Right ventricle myocardium inferior (tissue), 1 donor: ENCODE measurements at regions not wholly inside any gene's neighbourhood (a gene's known extent, or its start where the extent isn't known, plus 50 kb on each side); places are given as distances from the start of the nearest gene placed in this dataset.

Experiments used
- ATAC-seq: fragments of 200-7000 bp; cut with Tn5 transposase; one replicate; pipeline ENCODE4 v1.9.1; 2020; ENCODE audit warnings: mild to moderate bottlenecking, moderate library complexity
- DNase-seq: peaks from one replicate; pipeline ENCODE4 v3.0.0; 2021; ENCODE audit errors: missing footprints
- intact Hi-C: fragments of 100-400 bp; cut with DNase I; formaldehyde crosslinking; loops from one replicate; pipeline ENCODE4 v1.11.0; 2022
- donor health status: DM: no; HTN: yes; CAD: no; lungs with severe emphysema.

DNA sequence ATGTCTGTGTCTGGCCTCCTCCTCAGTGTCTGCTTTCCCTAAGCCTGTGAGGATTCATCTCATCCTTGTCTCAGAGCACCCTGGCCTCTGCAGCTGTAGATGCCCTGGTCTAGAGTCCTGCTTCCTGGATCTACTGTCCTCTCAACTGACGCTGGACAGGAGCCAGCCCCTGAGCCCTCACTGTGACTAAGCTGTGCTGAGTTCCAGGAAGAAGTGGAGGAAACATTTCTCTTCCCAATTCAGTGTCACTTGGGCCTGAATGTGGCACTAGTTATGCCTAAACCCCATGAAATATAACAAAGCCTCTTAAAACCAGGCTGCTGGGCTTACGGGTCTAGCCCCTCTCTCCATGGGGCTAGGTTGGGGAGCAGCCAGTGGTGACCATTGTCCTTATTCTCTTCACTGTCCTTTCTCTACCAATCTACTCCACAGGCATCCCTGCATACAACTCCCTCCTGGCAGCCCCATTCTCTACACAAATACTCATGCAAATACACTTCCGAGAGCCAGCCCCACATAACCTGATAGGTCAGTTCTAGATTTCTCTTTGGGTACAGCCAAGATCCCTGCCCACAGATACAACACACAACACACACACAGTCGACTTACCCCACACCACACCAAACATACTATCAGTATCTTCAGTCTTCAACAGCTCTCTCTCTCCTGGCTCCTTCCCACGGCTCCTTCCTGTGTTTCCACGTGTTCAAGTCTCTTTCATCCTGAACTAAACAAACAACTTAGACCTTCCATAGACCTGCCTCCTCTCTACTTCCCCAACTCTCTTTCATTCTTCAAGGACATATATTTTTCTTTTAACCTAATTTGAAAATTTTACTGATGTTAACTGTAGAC lies 220.8 kb downstream of the SNX18 start:
- ATAC-seq: peak; percentile 81

DNA sequence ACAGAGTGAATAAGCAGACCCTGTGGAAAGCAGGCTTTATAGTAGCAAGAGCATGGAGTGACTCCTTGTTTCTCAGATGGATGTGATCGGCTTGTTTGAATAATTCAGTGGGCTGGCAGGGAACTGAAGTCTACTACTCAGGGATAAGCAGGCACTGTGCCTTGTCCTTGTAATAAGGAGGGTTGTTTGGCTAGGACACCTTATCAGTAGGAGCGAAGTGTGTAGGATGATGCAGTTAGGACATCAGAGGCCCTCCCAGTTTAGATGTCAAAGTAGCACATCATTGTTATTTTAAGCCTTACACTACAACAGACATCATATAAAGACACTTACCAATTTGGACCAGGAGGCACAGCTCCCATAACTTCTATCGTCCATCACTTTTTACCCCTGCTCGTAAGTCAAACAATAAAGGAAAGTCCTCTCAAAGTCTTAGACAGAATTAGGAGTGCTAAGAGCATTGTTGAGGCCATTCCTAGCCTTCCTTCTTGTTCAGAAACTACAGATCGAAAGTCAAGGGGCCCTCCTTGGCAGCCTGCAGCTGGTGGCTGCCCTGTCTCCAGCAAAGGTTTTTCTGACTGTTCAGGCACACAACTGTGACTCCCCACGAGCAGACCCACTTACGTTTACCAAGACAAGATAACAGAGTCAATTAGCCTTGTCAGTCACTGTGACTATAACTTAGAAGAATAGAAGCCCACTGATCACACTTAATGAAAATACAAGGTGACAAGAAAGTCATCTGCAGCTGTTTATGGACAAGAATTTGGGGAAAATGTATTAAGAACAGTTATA lies 218.6 kb downstream of the SNX18 start:
- intact Hi-C loops: no loop called here

More for the DNA sequence above, 220.8 kb downstream of the SNX18 start:
- DNase-seq: peak; percentile 92
- intact Hi-C loops: no loop called here

DNA sequence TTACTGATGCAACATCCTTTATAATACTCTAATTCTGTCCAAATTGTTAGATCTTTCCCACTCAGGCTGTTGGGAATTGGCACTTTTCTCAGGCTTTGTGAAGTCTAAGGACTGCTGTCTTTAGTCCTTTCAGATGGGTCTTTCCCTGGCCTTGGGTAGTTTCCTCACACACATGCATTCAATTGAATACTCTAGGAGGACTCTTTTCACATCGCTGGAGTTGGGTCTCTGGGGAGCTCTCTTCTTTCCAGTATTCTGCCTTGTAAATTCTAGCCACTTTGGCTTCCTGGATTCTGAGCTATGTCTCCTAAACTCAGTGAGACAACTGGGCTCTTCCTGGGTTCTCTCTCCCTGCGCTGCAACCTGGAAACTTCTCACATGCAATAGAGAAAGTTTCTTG lies 215.5 kb downstream of the SNX18 start:
- no peak for DNase-seq
- intact Hi-C loops: no loop called here
- ATAC-seq: no peak

More for the DNA sequence above, 218.6 kb downstream of the SNX18 start:
- DNase-seq: no peak
- ATAC-seq: peak; percentile 63

DNA sequence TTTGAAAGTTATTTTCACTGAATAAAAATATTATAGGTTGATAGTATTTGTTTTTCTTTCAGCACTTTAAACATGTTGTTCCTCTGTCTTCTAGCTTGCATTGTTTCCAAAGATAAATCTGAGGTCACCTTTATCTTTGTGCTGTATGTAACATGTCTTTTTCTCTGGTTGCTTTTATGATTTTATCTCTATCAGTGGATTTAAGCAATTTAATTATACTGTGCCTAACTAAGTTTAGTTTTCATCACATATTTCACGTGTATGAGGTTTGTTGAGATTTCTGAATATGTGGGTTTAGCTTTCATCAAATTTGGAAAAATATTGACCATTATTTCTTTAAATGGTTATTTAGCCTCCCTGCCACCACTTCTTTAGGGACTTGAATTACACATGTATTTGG lies 214.5 kb downstream of the SNX18 start:
- intact Hi-C loops: no loop called here
- no peak for ATAC-seq
- no peak for DNase-seq

DNA sequence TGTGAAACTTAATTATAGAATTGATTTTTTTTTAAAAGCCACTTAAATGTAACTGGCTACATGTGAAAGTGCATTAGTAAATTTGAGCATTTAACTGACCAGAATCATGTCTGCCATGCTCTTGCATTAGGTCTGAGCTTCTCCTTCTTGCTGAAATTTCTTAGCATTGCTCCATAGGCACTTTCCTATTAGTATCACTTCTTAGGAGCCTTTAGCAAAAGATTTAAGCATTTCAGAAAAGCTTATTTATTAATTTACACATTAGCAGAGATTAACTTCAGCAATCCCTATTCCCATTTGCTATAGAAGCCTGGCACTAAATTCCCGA lies 211.0 kb downstream of the SNX18 start:
- intact Hi-C loops: loop anchor here (5.0 kb wide), 1 partner anchor 49 kb away; no protein-coding TSS in a partner anchor
- no peak for ATAC-seq
- no peak for DNase-seq

DNA sequence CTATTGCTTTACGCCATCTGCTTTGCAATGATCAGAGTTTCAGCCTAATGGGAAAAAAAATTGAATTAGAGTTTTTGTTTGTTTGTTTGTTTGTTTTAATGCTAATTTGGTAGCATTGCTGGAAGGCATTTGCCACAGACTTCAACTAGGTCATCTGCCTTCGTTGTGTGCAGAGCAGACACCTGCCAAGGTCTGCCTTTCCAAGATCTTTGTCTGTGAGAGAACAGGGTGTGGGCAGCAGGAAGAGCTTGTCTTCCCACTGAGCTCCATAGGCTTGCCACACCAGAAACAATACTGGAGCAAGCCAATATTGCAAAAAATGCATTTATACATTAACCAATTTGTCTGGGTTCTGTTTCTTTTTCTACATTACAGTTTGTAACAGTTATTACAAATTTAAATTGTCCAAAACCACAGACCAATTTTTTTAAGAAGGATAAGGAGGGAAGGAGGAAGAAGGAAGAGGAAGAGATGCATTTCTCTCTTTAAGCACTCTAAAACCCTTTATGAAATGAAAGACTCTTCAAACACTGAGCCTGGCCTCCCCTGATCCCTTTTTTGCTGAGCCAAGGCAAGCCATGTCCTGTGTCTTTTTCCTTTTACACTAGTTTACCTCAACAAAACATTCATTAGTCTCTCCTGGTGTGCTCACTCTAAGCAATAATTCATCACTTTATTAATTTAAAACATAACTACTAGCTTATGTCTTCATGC lies 210.5 kb downstream of the SNX18 start:
- ATAC-seq: no peak
- DNase-seq: no peak
- intact Hi-C loops: loop anchor here (5.0 kb wide), 1 partner anchor 49 kb away; no protein-coding TSS in a partner anchor

DNA sequence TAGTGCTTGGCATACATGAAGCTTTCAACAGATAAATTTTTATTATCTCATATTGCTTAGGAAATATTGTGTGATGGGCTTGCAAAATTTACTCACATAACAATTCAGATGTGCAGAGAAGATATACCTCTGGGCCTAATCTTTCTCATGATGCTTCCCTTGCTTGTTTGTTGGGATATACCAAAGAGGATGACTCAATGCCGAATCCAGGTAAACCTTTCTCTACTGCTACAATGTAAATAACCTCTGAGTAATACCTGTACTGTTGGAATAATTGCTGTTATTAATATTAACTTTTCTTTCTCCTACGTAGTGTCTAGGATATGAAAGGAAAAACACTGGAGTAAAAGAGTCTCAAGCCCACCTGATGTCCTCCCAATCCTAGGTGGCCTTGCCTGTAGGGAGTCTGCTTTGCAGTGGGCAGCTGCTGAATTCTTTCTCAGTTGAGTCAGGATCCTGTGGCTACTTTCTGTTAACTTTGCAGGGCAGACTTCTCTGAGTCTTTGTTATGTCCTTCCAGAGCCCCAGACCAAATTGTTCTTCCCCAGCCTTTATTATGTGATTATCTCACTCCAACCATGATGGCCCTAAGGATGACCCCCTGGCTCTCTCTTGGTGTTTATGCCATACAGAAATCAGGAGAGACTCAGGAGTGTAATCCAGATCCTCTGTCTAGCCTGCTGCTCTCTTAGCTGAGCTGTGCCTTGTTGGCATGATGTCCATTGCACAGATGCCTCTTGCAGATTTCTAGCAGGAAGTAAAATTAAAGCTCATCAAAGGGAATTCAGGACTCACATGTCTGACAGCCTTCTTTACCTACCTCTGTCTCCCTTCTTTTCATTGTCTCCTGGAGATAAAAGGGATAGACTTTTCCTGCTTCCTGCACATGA lies 208.1 kb downstream of the SNX18 start:
- intact Hi-C loops: loop anchor here (5.0 kb wide), 1 partner anchor 52 kb away; no protein-coding TSS in a partner anchor
- no peak for ATAC-seq

DNA sequence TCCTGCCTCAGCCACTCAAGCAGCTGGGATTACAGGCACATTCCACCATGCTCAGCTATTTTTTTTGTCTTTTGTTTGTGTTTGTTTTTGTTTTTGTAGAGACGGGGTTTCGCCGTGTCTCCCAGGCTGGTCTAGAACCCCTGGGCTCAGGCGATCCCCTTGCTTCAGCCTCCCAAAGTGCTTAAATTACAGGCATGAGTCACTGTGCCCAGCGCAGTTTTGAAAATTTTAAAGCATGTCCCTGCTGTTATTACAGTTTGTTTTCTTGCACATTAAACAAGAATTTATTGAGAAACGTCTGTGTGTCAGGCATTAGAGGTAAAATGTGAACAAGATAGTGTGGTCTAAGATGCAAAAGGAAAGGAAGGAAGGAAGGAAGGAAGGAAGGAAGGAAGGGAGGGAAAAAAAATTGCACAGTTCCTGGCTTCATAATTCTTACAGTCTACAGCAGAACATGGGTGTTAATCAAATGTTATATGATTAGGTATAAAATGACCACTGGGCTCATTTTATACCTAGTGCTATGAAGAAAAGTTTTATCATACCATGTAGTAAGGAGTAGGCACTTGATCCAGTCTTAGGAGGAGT lies 205.4 kb downstream of the SNX18 start:
- DNase-seq (no peak), ATAC-seq (no peak)
- intact Hi-C loops: loop anchor here (5.0 kb wide), 1 partner anchor 109 kb away; no protein-coding TSS in a partner anchor

More for the DNA sequence above, 208.1 kb downstream of the SNX18 start:
- DNase-seq: no peak

DNA sequence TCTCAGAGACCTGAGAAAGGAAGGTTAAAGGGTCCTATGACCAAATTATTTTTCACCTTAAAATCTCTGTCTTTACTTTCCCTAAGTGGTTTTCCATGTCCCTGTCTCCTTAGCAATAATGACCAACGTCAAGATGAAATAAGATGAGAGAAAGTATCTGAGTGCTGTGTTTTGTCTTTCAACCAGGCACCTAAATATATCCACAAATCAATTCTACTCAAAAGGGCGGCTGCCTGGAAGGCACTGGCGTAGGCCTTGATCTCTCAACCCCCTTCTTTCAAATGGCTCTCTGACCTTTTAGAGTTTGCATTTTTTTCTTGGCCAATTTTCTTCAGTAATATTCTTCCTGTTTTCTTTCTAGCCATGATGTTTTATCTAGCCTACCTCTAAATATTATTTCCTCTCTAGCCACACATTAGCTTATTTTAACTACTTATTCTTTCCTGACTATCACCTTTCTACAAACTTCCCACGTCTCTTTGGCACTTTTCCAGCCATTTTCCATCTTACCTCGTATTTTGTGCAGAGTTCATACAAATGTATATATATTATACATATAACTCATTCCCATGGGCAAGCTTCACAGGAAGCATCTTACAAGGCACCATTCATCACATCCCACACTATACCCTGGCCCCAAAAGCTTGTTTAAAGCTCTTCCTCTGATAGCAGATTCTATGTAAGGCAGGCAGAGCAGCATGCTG lies 204.5 kb downstream of the SNX18 start:
- intact Hi-C loops: loop anchor here (5.0 kb wide), 1 partner anchor 110 kb away; no protein-coding TSS in a partner anchor
- DNase-seq (no peak), ATAC-seq (no peak)

DNA sequence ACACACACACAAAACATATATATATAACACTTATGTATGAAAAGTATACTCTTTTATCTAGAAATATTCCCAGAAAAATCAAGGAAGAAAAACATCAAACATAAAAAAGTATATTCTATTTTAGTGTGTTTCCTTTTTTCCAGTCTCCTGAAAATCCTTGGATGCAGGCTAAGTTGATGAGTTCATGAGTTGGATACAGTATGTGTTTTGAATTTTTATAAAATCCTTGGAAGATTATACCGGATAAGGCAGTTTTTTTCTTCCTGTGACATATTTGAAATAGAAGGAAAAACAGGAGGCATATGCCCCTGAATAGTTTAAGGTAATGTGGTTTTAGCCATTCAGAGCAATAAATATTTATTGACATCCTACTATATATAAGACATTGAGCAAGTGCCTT lies 203.6 kb downstream of the SNX18 start:
- no peak for DNase-seq
- intact Hi-C loops: loop anchor here (5.0 kb wide), 1 partner anchor 111 kb away; no protein-coding TSS in a partner anchor
- ATAC-seq: no peak

DNA sequence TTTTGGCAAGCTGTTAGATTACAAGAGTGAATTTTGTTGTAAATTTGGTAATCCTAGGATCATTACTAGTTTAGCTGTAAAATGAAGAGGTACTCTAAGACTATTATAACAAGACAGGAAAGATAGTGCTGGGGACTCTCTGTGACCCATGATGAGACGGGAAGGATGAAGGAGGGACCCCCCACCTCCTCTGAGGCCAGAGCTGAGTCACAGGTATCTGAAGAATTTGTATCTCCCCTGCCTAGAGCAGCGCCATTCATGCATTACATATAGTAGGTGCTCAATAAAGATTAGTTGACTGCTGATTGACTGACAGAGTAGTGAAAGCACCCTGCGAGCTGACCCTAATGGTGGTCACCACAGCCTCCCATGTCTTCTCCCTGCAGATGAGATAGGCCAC lies 202.8 kb downstream of the SNX18 start:
- intact Hi-C loops: loop anchor here (5.0 kb wide), 1 partner anchor 112 kb away; no protein-coding TSS in a partner anchor
- ATAC-seq: no peak
- DNase-seq: no peak

DNA sequence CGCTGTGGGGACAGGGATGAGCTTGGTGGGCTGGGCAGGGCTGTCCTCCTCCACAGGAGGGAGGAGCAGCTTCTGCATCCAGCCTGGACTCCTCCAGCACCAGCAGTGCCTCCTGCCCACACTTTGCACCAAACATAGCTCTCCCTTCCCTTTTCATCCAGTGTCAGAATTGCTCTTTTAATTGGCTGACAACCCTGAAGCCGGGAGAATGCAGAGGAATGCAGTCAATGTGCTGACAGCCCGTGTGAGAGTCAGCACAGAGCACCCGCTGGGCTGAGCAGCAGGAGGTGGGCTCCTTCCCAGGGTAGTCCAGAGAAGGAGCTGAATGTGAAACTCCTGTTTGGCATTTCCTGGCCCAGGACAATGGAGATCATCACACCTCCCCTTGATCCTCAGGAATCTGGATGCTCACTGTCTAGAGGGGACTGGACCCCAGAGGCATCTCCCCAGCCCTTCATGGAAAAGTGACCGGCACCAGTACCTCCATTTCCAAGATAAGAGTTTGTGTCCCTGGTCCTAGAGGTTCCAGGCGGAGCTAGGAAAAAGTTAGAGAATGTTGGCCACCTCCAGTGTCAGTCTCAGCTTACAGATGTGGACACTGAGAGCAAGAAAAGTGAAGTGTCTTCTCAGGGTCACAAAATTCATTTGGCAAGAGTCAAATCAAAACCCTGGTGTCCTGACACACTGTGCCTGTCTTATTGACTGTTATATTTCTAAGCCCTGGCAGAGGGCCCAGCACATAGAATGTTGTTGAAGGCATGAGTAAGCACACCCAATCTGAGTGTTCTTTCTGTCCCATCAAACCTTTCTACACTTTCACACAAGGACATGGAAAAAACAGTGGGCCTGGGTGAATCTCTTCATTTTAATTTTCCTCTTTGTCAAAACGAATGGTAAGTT lies 202.1 kb downstream of the SNX18 start:
- DNase-seq (peak; percentile 74), ATAC-seq (peak; percentile 90)
- intact Hi-C loops: loop anchor here (1.0 to 5.0 kb wide), 4 partner anchors 14 to 201 kb away; no protein-coding TSS in a partner anchor

DNA sequence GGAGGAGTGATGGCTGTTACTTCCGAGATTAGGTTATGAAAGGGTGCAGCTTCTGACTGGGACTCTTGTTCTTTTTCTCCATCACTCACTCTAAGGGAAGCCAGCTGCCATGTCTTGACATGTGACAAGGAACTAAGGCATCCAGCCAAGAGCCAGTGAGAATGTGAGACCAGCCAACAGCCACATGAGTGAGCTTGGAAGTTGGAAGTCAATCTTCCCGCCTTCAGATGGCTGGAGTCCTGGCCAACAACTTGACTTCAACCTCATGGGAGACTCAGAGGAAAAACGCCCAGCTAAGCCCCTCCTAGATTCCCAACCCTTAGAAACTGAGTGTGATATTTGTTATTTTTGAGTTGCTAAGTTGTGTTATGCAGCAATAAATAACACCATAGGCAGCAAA lies 201.1 kb downstream of the SNX18 start:
- intact Hi-C loops: loop anchor here (1.0 to 5.0 kb wide), 3 partner anchors 13 to 200 kb away; no protein-coding TSS in a partner anchor
- DNase-seq (peak; percentile 73), ATAC-seq (peak; percentile 79)

DNA sequence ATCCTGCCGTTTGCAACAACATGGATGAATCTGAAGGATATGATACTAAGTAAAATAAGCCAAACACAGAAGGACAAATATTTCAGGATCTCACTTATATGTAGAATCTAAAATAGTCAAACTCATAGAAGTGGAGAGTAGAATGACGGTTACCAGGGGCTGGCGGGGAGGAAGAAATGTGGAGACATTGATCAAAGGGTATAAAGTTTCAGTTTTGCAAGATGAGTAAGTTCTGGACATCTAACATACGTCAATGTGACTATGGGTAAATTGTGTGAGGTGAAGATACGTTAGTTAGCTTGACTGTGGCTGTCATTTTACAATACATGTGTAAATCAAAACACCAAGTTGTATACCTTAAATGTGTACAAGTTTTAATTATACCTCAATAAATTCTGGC lies 200.3 kb downstream of the SNX18 start:
- ATAC-seq: no peak
- no peak for DNase-seq
- intact Hi-C loops: loop anchor here (2.0 to 5.0 kb wide), 2 partner anchors 61 to 199 kb away; no protein-coding TSS in a partner anchor

DNA sequence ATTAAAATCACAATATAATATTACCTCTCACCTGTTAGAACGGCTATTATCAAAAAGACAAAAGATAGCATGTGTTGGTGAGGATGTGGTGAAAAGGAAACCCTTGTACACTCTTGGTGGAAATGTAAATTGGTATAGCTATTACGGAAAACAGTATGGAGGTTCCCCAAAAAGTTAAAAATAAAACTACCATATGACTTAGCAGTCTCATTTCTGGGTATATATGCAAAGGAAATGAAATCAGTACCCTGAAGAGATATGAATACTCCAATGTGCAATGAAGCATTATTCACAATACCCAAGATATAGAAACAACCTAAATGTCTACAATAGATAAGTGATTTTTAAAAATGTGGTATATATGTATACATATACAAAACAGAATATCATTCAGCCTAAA lies 199.9 kb downstream of the SNX18 start:
- intact Hi-C loops: loop anchor here (5.0 kb wide), 1 partner anchor 60 kb away; no protein-coding TSS in a partner anchor
- DNase-seq (no peak), ATAC-seq (no peak)
